SK-N-MC (cell line): ENCODE measurements at regions not wholly inside any gene's neighbourhood (a gene's known extent, or its start where the extent isn't known, plus 50 kb on each side); places are given as distances from the start of the nearest gene placed in this dataset.
A peak's percentile ranks its signal among the peaks of the same experiment; 100 is the strongest.

Experiments used
- DNase-seq: peaks from one replicate; pipeline ENCODE4 v3.0.0-alpha.2; 2011; ENCODE audit warnings: low read depth, low spot score
- H3K27ac ChIP-seq: fragments of 200-600 bp; sonication (generic); 2 replicates; pipeline ENCODE4 v1.5.1; 2016; ENCODE audit warnings: mixed run types
- H3K36me3 ChIP-seq: fragments of 200-600 bp; sonication (generic); 2 replicates; pipeline ENCODE4 v1.6.1; 2017; ENCODE audit warnings: antibody characterized with exemption, low read length, mixed read lengths; ENCODE audit not compliant: insufficient read depth
- H3K4me3 ChIP-seq: fragments of 200-600 bp; sonication (generic); 2 replicates; pipeline ENCODE4 v1.5.1; 2016
- H3K9ac ChIP-seq: fragments of 200-600 bp; sonication (generic); 2 replicates; pipeline ENCODE4 v1.8.0; 2017; ENCODE audit warnings: mixed run types, mixed read lengths; ENCODE audit not compliant: insufficient read length
- H3K9me3 ChIP-seq: fragments of 200-600 bp; sonication (generic); 2 replicates; pipeline ENCODE4 v1.6.1; 2017; ENCODE audit warnings: low read depth, mild to moderate bottlenecking, antibody characterized with exemption, low read length, moderate library complexity, mixed read lengths
- EZH2 ChIP-seq: fragments of 200-600 bp; sonication (generic); IDR thresholded peaks from one replicate; pipeline ENCODE4 v1.6.1; 2017; ENCODE audit warnings: antibody characterized with exemption
- FOXP2 ChIP-seq: optimal IDR thresholded peaks from 2 replicates; pipeline ENCODE3; 2011; ENCODE audit warnings: mild to moderate bottlenecking, moderate library complexity; ENCODE audit not compliant: insufficient read depth; ENCODE audit errors: extremely low read length, control extremely low read depth
- POLR2AphosphoS5 ChIP-seq: IDR thresholded peaks from 2 replicates; pipeline ENCODE4 v1.6.1; 2012; ENCODE audit warnings: mild to moderate bottlenecking, low read depth, low read length, borderline replicate concordance

DNA sequence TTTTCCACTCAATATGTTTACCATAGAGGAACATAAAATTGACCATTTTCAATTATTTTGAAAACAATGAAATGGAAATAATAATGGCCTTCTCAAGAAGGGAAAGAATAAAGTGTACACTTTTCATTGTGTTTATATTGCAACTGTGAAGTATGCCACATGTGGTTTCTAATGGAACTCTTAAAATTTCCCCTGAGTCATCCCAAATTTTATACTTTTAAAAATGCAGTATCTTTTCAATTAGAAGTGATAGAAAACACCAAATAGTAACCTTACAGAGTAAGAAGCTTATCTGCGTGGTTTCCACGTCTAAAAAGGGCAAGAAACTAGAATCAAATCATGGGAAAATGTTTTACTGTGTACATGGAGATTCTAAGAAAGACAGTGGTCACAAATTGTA, 70.0 kb downstream of the SCG2 start:
- no peak overlapping the region for H3K4me3 ChIP-seq
- TF ChIP-seq EZH2 (no peak), POLR2AphosphoS5 (no peak), FOXP2 (no peak)
- no peak for DNase-seq

DNA sequence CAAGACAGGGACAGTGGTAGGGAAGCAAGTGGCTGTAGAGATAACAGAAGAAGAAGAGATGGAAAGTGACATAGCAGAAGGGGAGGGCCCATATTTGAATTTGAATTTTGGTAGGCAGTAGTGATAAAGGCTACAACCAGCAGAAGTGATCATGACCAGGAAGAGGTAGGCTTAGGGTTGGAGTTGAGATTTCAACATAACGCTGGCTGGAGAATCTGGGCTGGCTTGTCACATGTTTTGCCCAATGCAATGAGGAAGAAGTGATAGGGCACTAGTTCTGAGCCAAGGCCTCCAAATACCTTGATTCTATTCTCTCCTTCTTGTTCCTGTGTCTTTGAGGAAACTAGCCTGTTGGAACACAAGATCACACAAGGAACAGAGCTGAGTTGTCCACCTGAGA, 69.4 kb downstream of the SCG2 start:
- H3K4me3 ChIP-seq, result no peak overlapping the region
- no peak for TF ChIP-seq POLR2AphosphoS5
- no peak for TF ChIP-seq EZH2
- TF ChIP-seq FOXP2, result no peak

More for the DNA sequence above, 70.0 kb downstream of the SCG2 start:
- H3K27ac ChIP-seq, result no peak overlapping the region
- no peaks in the 10 kb centered on the region for H3K9me3 ChIP-seq
- no peaks in the 10 kb centered on the region for H3K36me3 ChIP-seq
- H3K9ac ChIP-seq, result no peak overlapping the region

DNA sequence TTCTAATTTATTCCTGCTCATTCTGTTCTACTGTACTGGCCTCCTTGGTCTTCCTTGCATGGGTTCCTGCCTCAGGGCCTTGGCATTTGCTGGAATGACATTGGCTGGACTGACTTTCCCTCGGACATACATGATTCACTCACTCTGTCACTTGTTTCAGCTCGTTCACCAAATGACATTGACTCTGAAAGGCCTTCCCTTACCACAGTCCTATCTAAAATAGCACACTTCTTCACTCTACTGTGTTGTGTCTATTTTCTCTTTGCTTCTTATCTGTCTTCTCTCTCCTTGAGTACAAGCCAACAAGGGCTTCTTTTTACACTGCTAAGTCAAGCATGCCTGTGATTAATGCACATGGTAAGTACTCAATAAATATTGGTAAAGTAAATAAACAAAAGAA, 65.6 kb downstream of the SCG2 start:
- TF ChIP-seq EZH2 (no peak), FOXP2 (no peak), POLR2AphosphoS5 (no peak)
- Histone ChIP-seq H3K4me3 (no peak overlapping the region), H3K27ac (no peak overlapping the region), H3K9me3 (no peaks in the 10 kb centered on the region), H3K36me3 (no peaks in the 10 kb centered on the region), H3K9ac (no peak overlapping the region)
- DNase-seq, result no peak

More for the DNA sequence above, 69.4 kb downstream of the SCG2 start:
- Histone ChIP-seq H3K27ac (no peak overlapping the region), H3K9me3 (no peaks in the 10 kb centered on the region), H3K9ac (no peak overlapping the region), H3K36me3 (no peaks in the 10 kb centered on the region)
- no peak for DNase-seq

DNA sequence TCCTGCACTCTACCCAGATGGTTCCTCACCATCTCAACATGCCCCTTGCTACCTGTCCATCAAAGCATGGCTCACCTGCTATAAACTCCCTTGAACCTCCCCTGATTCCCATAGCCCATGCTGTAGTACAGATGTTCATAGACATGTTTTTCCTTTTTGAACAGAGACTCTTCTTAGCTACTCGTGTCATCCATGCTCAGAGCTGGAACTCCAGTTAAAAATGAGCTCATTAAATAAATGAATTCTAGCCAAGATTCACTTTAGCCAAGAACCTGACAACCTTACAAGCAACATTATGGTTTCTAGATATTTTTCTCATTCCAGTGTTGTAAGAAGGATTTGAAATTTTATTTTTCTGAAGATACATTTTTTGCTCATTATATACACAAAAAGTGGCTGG, 65.0 kb downstream of the SCG2 start:
- H3K36me3 ChIP-seq, result no peaks in the 10 kb centered on the region
- H3K9ac ChIP-seq, result no peak overlapping the region
- no peak for TF ChIP-seq POLR2AphosphoS5
- no peak for TF ChIP-seq FOXP2
- no peak for TF ChIP-seq EZH2
- no peaks in the 10 kb centered on the region for H3K9me3 ChIP-seq
- no peak overlapping the region for H3K4me3 ChIP-seq
- H3K27ac ChIP-seq, result no peak overlapping the region
- no peak for DNase-seq

DNA sequence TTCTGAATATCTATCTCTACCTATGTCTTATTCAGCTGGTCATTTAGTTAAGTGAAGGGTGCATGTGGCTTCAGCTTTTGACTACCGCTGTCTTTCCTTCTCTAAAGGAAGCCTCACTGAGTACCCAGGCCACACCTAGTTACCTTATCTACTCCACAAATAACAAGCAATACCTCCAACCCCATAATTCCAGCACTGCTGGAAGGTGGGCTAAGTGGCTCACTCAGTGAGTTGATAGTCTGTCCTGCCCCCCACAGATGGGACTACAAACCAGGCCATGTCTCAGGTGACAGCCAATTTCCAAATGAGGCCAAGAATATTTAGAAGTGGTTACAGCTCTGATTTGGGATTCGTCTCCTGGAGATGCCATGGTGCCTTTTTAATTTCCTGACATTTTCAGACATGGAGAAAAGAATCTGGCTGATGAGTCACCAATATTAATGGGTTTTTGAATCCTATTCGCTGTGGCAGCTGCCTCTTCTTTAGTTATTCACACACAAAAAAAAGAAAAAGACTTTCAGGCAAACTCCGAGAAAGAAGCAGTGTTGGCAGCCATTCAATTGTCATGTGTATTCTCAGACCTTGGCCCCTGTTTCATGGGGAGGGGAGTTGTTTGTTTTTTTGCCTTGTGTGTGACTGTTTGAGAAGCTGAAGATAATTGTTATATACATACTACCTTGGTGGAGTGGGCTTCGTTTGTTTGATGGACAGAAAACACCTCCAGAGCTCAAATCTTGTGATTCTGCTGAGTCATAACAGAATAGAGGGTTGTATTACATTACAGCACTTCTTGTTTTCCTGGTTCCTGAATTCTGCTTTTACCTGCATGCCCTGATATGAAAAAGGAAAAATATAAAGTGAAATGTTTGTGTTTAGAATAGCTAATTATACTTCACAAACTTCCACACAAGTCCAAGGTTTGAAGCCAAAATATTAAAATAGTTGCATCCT, 64.2 kb downstream of the SCG2 start:
- Histone ChIP-seq H3K36me3 (no peaks in the 10 kb centered on the region), H3K9me3 (no peaks in the 10 kb centered on the region), H3K9ac (peak overlapping the region; percentile 13), H3K4me3 (no peak overlapping the region), H3K27ac (peak overlapping the region; percentile 69)
- no peak for DNase-seq
- TF ChIP-seq FOXP2 (no peak), POLR2AphosphoS5 (no peak), EZH2 (no peak)

DNA sequence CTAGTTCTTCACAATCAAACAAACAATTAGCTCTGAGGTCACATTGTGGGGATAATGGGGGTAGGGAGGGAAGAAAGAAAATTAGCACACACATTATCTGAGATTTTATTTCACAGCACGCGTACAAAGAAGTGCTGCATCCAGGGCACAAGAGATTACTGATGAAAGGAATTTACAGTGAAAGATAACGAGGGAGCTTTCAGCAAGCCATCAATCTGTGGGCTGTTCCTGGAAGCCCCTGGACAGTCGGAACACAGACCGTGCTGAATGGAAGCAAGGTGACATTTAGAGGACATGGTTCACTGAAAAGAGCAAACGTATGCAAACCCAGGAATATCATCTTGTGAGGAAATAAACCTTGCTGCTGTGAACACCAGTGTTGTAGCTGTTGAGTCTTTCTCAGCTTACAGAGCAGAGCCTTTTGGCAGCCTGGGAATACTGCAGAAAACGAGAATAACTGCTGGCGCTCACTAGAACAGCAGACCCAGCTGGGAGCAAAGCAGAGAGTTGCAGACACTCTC, 63.2 kb downstream of the SCG2 start:
- Histone ChIP-seq H3K9ac (peak overlapping the region; percentile 13), H3K4me3 (no peak overlapping the region), H3K36me3 (no peaks in the 10 kb centered on the region), H3K9me3 (no peaks in the 10 kb centered on the region), H3K27ac (peak overlapping the region; percentile 69)
- no peak for DNase-seq
- TF ChIP-seq POLR2AphosphoS5 (no peak), EZH2 (no peak), FOXP2 (no peak)

DNA sequence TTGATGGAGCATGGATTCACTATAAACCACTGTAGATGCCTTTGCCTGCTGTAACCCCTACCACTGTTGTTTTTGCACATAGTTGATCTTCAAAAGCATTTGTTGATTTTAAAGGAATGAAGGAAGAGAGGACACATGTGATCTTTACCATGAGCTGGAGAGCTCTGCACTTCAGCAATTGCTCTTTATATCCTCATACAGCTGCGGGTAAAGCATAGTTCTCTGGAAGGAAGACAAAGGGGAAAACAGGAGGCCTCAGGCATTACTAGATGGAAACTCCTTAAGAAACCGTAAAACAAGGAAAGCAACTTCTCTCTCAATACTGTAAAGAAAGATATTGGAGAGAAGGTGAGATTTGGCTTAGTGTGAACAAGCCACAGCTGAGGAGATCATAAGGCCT, 60.6 kb downstream of the SCG2 start:
- H3K4me3 ChIP-seq, result no peak overlapping the region
- no peak for TF ChIP-seq FOXP2
- TF ChIP-seq POLR2AphosphoS5, result no peak
- TF ChIP-seq EZH2, result no peak
- no peak for DNase-seq
- H3K27ac ChIP-seq, result no peak overlapping the region
- no peaks in the 10 kb centered on the region for H3K9me3 ChIP-seq
- H3K9ac ChIP-seq, result no peak overlapping the region
- no peaks in the 10 kb centered on the region for H3K36me3 ChIP-seq

DNA sequence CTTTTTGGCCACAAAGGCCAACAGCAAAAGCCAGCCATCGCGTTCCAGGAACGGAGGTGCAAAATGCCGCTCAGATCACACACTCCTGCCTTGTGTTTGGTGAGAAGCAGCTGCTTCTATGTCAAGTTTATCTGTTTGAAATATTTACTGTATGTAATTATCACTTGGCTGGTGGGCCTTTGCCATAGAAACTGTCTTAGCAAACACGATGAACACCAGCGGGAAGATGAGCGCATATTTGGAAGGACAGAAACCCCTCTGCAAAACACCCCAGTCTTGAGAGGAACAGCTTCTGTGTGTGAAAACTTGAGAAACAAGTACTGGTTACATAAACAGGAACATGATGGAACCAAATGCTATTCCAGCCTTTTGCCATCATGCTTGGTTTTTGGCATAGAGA, 59.7 kb downstream of the SCG2 start:
- TF ChIP-seq EZH2 (no peak), FOXP2 (no peak), POLR2AphosphoS5 (no peak)
- no peak for DNase-seq
- no peaks in the 10 kb centered on the region for H3K9me3 ChIP-seq
- no peak overlapping the region for H3K4me3 ChIP-seq
- H3K27ac ChIP-seq, result no peak overlapping the region
- H3K9ac ChIP-seq, result no peak overlapping the region
- no peaks in the 10 kb centered on the region for H3K36me3 ChIP-seq

DNA sequence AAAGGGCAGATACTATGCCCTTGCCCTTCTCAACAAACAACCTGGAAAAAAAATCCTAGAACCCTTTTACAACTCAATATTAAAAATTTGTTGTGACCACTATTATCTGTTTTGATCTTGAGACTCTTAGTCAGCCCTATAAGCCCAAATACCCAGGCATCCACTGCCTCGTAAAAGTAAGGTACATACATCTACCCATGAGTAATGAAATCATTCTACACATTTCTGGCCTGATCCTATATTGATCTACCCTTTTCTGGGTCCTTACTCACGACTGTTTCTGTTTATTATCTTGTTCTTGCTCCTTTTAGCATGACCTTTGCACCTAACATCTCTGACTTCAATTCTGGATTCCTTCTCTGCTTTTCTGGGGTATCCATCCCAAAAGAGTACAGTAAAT, 56.8 kb downstream of the SCG2 start:
- no peaks in the 10 kb centered on the region for H3K36me3 ChIP-seq
- H3K9ac ChIP-seq, result no peak overlapping the region
- no peaks in the 10 kb centered on the region for H3K9me3 ChIP-seq
- TF ChIP-seq POLR2AphosphoS5 (no peak), FOXP2 (no peak), EZH2 (no peak)
- no peak overlapping the region for H3K4me3 ChIP-seq
- H3K27ac ChIP-seq, result no peak overlapping the region
- DNase-seq, result no peak
